GM20000 (cell line): ENCODE measurements at regions not wholly inside any gene's neighbourhood (a gene's known extent, or its start where the extent isn't known, plus 50 kb on each side); places are given as distances from the start of the nearest gene placed in this dataset.

ENCODE experiments used
- DNase-seq: peaks from one replicate; pipeline ENCODE4 v3.0.0; 2012; ENCODE audit warnings: low spot score
- TF ChIP-seq, protein P1 (sequence below): IDR thresholded peaks from 2 replicates; pipeline ENCODE4 v1.5.1; 2012; ENCODE audit warnings: mild to moderate bottlenecking, control low read depth; ENCODE audit errors: extremely low read depth, missing control alignments

DNA sequence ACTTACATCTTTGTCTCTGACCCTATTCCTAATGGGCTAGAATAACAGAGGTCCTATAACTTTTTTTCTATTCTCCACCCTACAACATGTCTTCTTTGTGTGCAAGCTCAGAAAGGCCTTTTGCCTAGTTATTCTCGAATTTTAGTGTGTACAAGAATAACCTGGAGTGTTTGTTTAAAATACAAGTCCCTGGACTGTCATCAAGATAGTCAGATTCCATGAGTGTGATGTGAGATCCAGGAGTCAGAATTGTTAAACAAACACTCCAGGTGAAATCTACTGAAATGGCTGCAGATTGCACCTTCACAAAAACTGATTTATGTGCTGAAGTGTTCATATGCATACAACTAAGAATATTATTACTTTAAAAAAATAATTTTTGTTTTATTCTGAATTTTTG, 114.4 kb upstream of the DIO2 start:
- TF ChIP-seq, protein P1, sequence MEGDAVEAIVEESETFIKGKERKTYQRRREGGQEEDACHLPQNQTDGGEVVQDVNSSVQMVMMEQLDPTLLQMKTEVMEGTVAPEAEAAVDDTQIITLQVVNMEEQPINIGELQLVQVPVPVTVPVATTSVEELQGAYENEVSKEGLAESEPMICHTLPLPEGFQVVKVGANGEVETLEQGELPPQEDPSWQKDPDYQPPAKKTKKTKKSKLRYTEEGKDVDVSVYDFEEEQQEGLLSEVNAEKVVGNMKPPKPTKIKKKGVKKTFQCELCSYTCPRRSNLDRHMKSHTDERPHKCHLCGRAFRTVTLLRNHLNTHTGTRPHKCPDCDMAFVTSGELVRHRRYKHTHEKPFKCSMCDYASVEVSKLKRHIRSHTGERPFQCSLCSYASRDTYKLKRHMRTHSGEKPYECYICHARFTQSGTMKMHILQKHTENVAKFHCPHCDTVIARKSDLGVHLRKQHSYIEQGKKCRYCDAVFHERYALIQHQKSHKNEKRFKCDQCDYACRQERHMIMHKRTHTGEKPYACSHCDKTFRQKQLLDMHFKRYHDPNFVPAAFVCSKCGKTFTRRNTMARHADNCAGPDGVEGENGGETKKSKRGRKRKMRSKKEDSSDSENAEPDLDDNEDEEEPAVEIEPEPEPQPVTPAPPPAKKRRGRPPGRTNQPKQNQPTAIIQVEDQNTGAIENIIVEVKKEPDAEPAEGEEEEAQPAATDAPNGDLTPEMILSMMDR, result no peak
- no peak for DNase-seq

DNA sequence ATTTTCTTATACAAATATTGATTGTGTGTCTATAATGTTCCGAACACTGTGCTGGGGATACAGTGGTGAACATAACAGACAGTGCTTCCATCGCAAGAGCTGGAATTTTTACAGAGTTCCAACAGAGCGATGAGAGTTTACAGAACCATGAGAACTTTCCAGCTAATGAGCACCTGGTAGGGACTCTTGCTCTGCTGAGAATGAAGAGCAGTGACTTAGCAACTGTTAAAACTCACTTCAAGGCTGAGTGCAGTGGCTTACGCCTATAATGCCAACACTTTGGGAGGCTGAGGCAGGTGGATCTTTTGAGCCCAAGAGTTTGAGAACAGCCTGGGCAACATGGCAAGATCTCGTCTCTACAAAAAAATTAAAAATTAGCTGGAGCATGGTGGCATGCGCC, 113.8 kb upstream of the DIO2 start:
- DNase-seq, result no peak
- TF ChIP-seq, protein P1, result no peak

DNA sequence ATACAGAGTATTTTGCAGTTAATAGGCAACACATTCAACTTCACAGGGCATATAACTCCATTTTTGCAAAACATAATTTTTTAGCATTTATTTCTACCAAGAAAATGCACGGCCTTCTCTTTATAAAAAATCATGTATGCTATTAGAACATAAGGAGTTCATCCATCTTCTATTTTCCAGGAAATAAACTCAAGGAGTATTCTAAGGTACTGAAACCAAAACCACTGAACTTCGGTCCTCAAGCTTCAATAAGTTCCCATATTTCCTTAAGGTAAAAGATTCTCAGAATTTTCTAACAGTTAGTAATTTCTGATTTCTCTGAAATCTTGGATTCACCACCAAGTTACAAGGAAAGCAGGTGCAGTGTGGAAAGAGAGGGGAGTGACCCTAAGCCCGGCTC, 113.3 kb upstream of the DIO2 start:
- TF ChIP-seq, protein P1, result no peak

DNA sequence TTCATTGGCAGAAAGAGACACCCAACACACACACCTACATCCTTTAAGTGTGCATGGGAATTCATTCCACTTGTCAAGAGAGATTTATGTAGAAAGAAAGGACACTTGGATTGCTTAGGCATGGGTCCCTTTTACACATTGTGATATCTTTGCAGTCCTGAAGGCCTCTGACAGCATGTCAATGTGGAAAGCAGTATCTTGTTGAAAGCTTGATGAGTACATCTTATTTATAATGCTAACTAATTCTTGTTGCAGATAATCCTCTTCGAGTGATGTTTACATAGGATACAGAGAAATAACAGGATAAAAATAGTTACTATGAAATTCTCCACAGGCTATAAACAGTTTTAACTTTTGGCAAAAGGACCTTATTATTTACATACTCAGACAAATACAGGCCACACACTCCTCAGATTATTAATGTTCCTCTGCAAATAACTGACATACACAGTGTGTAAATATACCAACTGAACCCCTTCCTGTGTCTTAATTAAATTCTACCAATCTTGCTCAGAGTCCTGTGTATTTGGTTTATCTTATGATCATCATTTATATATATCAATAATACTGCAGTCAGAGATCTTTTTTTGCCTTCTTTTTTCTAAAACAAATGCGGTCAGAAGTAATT, 111.8 kb upstream of the DIO2 start:
- no peak for DNase-seq
- TF ChIP-seq, protein P1, result no peak

More for the DNA sequence above, 113.3 kb upstream of the DIO2 start:
- no peak for DNase-seq

DNA sequence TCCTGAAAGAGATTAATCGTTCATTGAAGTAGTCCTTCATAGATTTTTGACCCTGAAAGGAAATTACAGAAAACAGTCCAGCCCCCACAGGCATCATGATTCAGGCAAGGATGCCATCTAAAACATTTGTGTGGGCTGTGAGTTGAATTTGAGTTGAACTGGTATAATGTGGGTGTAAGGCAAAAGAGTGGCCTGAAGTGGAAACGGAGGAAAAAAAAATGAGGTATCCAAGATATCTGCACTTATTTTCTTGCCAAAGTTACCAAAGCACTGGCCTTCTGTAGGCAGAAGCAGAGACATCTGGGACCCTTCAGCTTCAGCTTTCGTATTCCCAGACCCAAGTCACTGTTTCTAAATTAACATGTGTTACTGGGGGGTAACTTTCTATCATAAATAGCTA, 105.1 kb upstream of the DIO2 start:
- DNase-seq, result no peak
- TF ChIP-seq, protein P1, result no peak

DNA sequence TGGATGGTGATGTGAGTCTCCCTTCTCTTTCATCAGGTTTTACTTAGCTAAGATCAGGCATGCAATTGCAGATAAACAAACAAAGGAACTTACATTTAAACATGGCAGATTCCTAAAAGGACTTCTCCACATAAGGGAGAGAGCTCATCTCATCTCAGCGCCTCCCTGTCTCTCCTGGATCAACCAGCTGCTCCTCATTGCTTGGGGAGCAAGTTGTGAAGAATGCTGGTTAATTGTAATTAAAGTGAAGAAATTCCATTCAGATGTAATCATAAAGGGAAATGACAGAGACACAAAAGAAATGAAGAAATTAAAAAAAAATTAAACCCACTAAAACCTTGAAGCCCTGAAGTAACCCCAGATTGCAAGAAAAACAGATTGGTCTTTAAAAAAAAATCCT, 104.4 kb upstream of the DIO2 start:
- TF ChIP-seq, protein P1, result no peak
- no peak for DNase-seq

DNA sequence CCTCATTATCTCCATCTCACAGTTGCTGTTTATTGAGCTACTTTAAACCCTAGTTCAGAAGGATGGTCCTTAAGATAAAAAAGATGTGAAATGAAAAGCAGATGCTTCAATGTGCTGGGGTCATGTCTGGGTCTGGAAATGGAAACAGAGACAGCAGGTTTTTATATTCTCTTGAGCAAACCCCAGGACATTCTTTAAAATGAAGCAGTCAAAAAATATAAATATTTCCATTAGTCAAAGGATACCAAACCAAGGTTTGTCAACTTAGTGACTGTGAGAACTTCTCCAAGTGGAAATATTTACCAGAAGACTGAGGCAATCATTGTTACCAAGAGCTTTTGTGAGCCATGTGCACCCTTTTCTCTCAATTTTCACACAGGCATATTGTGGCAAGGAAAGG, 102.5 kb upstream of the DIO2 start:
- TF ChIP-seq, protein P1, result no peak
- no peak for DNase-seq
